Ovary (tissue), 3 donors: ENCODE measurements at regions not wholly inside any gene's neighbourhood (a gene's known extent, or its start where the extent isn't known, plus 50 kb on each side); places are given as distances from the start of the nearest gene placed in this dataset.

ENCODE experiments used
- CTCF ChIP-seq, 3 donors: fragments of 450-650 bp in 2 of 3; fragments of 200-600 bp in 1 of 3; IDR thresholded peaks; one replicate each; pipeline versions ENCODE4 v1.5.1 to v1.8.0; 2016 to 2022; ENCODE audit warnings: antibody characterized with exemption in 3 of 3, mild to moderate bottlenecking in 1 of 3
- EP300 ChIP-seq: sonication (generic); formaldehyde crosslinking; IDR thresholded peaks from one replicate; pipeline ENCODE4 v1.6.1; 2017; ENCODE audit warnings: antibody characterized with exemption
- POLR2A ChIP-seq: fragments of 450-650 bp; IDR thresholded peaks from one replicate; pipeline ENCODE4 v1.6.1; 2017; ENCODE audit warnings: antibody characterized with exemption, mild to moderate bottlenecking, moderate library complexity
- donor health status: DM: no; HTN: no; CAD: no.

- TF ChIP-seq CTCF (IDR thresholded peaks at IDR 0.05) (no peak), POLR2A (no peak), EP300 (no peak)
Measured at GRCh38 chr20:22052025-22052650, 346.7 kb downstream of the PAX1 start.
